Type B pancreatic cell (in vitro differentiated cells): ENCODE measurements at regions not wholly inside any gene's neighbourhood (a gene's known extent, or its start where the extent isn't known, plus 50 kb on each side); places are given as distances from the start of the nearest gene placed in this dataset.

Source experiments
- DNase-seq: peaks from one replicate; pipeline ENCODE4 v3.0.0; 2021; ENCODE audit warnings: mixed read lengths; ENCODE audit not compliant: unreplicated experiment; ENCODE audit errors: extremely low spot score
- H3K27ac Mint-ChIP-seq: 2 replicates; pipeline ENCODE4 v1.8.0; 2021; ENCODE audit warnings: mild to moderate bottlenecking, mixed read lengths
- H3K27me3 Mint-ChIP-seq: 2 replicates; pipeline ENCODE4 v1.8.0; 2021; ENCODE audit warnings: mixed read lengths
- H3K36me3 Mint-ChIP-seq: 2 replicates; pipeline ENCODE4 v1.8.0; 2021; ENCODE audit warnings: mixed read lengths
- H3K4me1 Mint-ChIP-seq: one replicate; pipeline ENCODE4 v1.8.0; 2021; ENCODE audit warnings: mixed read lengths; ENCODE audit not compliant: unreplicated experiment
- H3K4me3 Mint-ChIP-seq: 2 replicates; pipeline ENCODE4 v1.8.0; 2021; ENCODE audit warnings: mild to moderate bottlenecking, mixed read lengths
- H3K9me3 Mint-ChIP-seq: 2 replicates; pipeline ENCODE4 v1.8.0; 2021; ENCODE audit warnings: mixed read lengths
- CTCF ChIP-seq: fragments of 200-600 bp; sonication (generic); conservative IDR thresholded peaks from 2 replicates; pipeline ENCODE4 v1.5.0; 2021; ENCODE audit warnings: antibody characterized with exemption, mild to moderate bottlenecking

- DNase-seq = no peak
- no peak for TF ChIP-seq CTCF
- Mint-ChIP-seq H3K36me3 (no peaks in the 10 kb centered on the region), H3K9me3 (no peaks in the 10 kb centered on the region), H3K27me3 (peaks cover 4% of the 10 kb centered on the region), H3K4me3 (no peak overlapping the region), H3K27ac (no peak overlapping the region), H3K4me1 (no peaks in the 10 kb centered on the region)
Observed at GRCh38 chr2:241996100-241996499, 126.6 kb downstream of the RTP5 start.

- no peak for DNase-seq
- no peaks in the 10 kb centered on the region for H3K4me1 Mint-ChIP-seq
- no peak for TF ChIP-seq CTCF
- no peaks in the 10 kb centered on the region for H3K9me3 Mint-ChIP-seq
- no peak overlapping the region for H3K27ac Mint-ChIP-seq
- no peak overlapping the region for H3K4me3 Mint-ChIP-seq
- no peaks in the 10 kb centered on the region for H3K36me3 Mint-ChIP-seq
- H3K27me3 Mint-ChIP-seq = peaks cover 4% of the 10 kb centered on the region
Observed at GRCh38 chr2:241997017-241997416, 127.5 kb downstream of the RTP5 start.

GRCh38 chr2:241999184-241999583 is 129.7 kb downstream of the RTP5 start:
- DNase-seq = no peak
- TF ChIP-seq CTCF = no peak
- H3K27me3 Mint-ChIP-seq = peaks cover 4% of the 10 kb centered on the region
- no peak overlapping the region for H3K27ac Mint-ChIP-seq
- H3K4me3 Mint-ChIP-seq = no peak overlapping the region
- H3K4me1 Mint-ChIP-seq = no peaks in the 10 kb centered on the region
- H3K9me3 Mint-ChIP-seq = no peaks in the 10 kb centered on the region
- no peaks in the 10 kb centered on the region for H3K36me3 Mint-ChIP-seq

GRCh38 chr2:242001853-242002252 is 132.3 kb downstream of the RTP5 start:
- Mint-ChIP-seq H3K9me3 (no peaks in the 10 kb centered on the region), H3K36me3 (no peaks in the 10 kb centered on the region), H3K27ac (no peak overlapping the region), H3K27me3 (peaks cover 8% of the 10 kb centered on the region), H3K4me3 (no peak overlapping the region), H3K4me1 (no peaks in the 10 kb centered on the region)
- no peak for TF ChIP-seq CTCF
- DNase-seq = no peak

GRCh38 chr2:242002944-242003343 is 133.4 kb downstream of the RTP5 start:
- Mint-ChIP-seq H3K9me3 (no peaks in the 10 kb centered on the region), H3K27me3 (peaks cover 4% of the 10 kb centered on the region), H3K4me1 (no peaks in the 10 kb centered on the region), H3K36me3 (no peaks in the 10 kb centered on the region), H3K27ac (no peak overlapping the region), H3K4me3 (no peak overlapping the region)
- DNase-seq = no peak
- TF ChIP-seq CTCF = no peak
